GM23338 (cell line): ENCODE measurements at regions not wholly inside any gene's neighbourhood (a gene's known extent, or its start where the extent isn't known, plus 50 kb on each side); places are given as distances from the start of the nearest gene placed in this dataset.

ENCODE experiments used
- CREB1 ChIP-seq: fragments of 250-450 bp; sonication (Bioruptor Pico); IDR thresholded peaks from 2 replicates; pipeline ENCODE4 v1.5.0; 2020; ENCODE audit warnings: low read depth, mild to moderate bottlenecking, moderate library complexity
- CTCF ChIP-seq, 2 experiments: fragments of 200-600 bp in 1 of 2; sonication (generic) in 1 of 2; conservative IDR thresholded peaks; 2 replicates each; pipeline versions ENCODE4 v1.5.1 to v1.6.1; 2016 to 2017; ENCODE audit warnings: antibody characterized with exemption in 2 of 2, low read depth in 2 of 2, mild to moderate bottlenecking in 2 of 2, moderate library complexity in 1 of 2
- ETS1 ChIP-seq: IDR thresholded peaks from 2 replicates; pipeline ENCODE4 v1.6.1; 2016; ENCODE audit warnings: antibody characterized with exemption
- EZH2 ChIP-seq: fragments of 200-600 bp; sonication (generic); IDR thresholded peaks from one replicate; pipeline ENCODE4 v1.8.0; 2017; ENCODE audit warnings: antibody characterized with exemption, mild to moderate bottlenecking, low read depth; ENCODE audit not compliant: unreplicated experiment
- EZH2phosphoT487 ChIP-seq: fragments of 200-600 bp; sonication (generic); IDR thresholded peaks from one replicate; pipeline ENCODE4 v1.8.1; 2018; ENCODE audit warnings: antibody characterized with exemption; ENCODE audit not compliant: unreplicated experiment
- POLR2AphosphoS5 ChIP-seq: IDR thresholded peaks from 2 replicates; pipeline ENCODE4 v1.6.1; 2016; ENCODE audit warnings: antibody characterized with exemption, low read depth
- REST ChIP-seq: IDR thresholded peaks from one replicate; pipeline ENCODE4 v1.6.1; 2018; ENCODE audit warnings: antibody characterized with exemption; ENCODE audit not compliant: unreplicated experiment
- ZNF114 ChIP-seq: fragments of 250-450 bp; sonication (Bioruptor Pico); IDR thresholded peaks from 2 replicates; pipeline ENCODE4 v1.5.0; 2020; ENCODE audit warnings: mild to moderate bottlenecking, moderate library complexity
- ZNF462 ChIP-seq: fragments of 250-450 bp; sonication (Bioruptor Pico); IDR thresholded peaks from 2 replicates; pipeline ENCODE4 v1.5.0; 2020; ENCODE audit warnings: mild to moderate bottlenecking, moderate library complexity

- TF ChIP-seq POLR2AphosphoS5, result no peak
- no peak for TF ChIP-seq CTCF (conservative IDR thresholded peaks at IDR 0.05; ENCODE audit: low read depth in 2 of 2)
- TF ChIP-seq ZNF114 (CRISPR knock-in tag), result no peak
- TF ChIP-seq REST, result no peak
- TF ChIP-seq ZNF462 (CRISPR knock-in tag), result no peak
- no peak for TF ChIP-seq EZH2
- no peak for TF ChIP-seq ETS1
- no peak for TF ChIP-seq EZH2phosphoT487
- no peak for TF ChIP-seq CREB1 (CRISPR knock-in tag)
These were observed 631.5 kb upstream of the TLE4 start for GRCh38 chr9:78940121-78940855.
